Heart right ventricle (tissue), 16 donors: ENCODE measurements at regions not wholly inside any gene's neighbourhood (a gene's known extent, or its start where the extent isn't known, plus 50 kb on each side); places are given as distances from the start of the nearest gene placed in this dataset.
"Not testable (repeated sequence)": the region's sequence is repeated elsewhere in the genome, so short reads cannot be mapped to it uniquely, and the experiment has no call there.

ENCODE experiments used
- ATAC-seq, 8 donors: fragments of 200-7000 bp; cut with Tn5 transposase; one replicate each; pipeline ENCODE4 v1.9.1; 2020; ENCODE audit warnings: mild to moderate bottlenecking in 8 of 8, moderate library complexity in 8 of 8, moderate number of reproducible peaks in 1 of 8
- DNase-seq, 2 donors: peaks; one replicate each; pipeline ENCODE4 v3.0.0-alpha.2; 2020
- H3K27ac ChIP-seq, 10 donors: fragments of 200-600 bp; sonication (generic) in 2 of 10; one replicate each; pipeline versions ENCODE4 v1.5.0 to v1.8.0; 2020 to 2022; ENCODE audit warnings: mild to moderate bottlenecking in 3 of 10
- H3K27me3 ChIP-seq, 7 donors: fragments of 200-600 bp; one replicate each; pipeline ENCODE4 v1.8.0; 2021 to 2022; ENCODE audit warnings: mild to moderate bottlenecking in 2 of 7
- H3K36me3 ChIP-seq, 9 donors: fragments of 200-600 bp; sonication (generic) in 1 of 9; one replicate each; pipeline versions ENCODE4 v1.5.0 to v1.8.0; 2020 to 2022; ENCODE audit warnings: mild to moderate bottlenecking in 2 of 9
- H3K4me1 ChIP-seq, 9 donors: fragments of 200-600 bp; sonication (generic) in 1 of 9; one replicate each; pipeline versions ENCODE4 v1.5.0 to v1.8.0; 2020 to 2022; ENCODE audit warnings: mild to moderate bottlenecking in 4 of 9
- H3K4me3 ChIP-seq, 10 donors: fragments of 200-600 bp; sonication (generic) in 2 of 10; one replicate each; pipeline versions ENCODE4 v1.5.0 to v1.8.0; 2020 to 2022; ENCODE audit warnings: mild to moderate bottlenecking in 7 of 10, moderate library complexity in 2 of 10
- H3K9me3 ChIP-seq, 11 donors: fragments of 200-600 bp in 10 of 11; sonication (generic) in 2 of 11; one replicate each; pipeline versions ENCODE4 v1.5.0 to v1.8.0; 2013 to 2022; ENCODE audit warnings: mild to moderate bottlenecking in 2 of 11, control low read depth in 1 of 11, moderate library complexity in 1 of 11
- CTCF ChIP-seq, 9 donors: fragments of 200-600 bp; sonication (generic) in 2 of 9; IDR thresholded peaks; one replicate each; pipeline versions ENCODE4 v1.5.0 to v1.8.0; 2021 to 2022; ENCODE audit warnings: antibody characterized with exemption in 9 of 9, mild to moderate bottlenecking in 5 of 9, moderate library complexity in 1 of 9
- WGBS, 2 donors: extraction: QIAGEN DNeasy Blood & Tissue Kit; methylation state at CpG; one replicate each; pipeline ENCODE4 v1.1.7; 2013; ENCODE audit warnings: inconsistent platforms in 1 of 2; 5-methylcytosine and 5-hydroxymethylcytosine counted together
- intact Hi-C, 10 donors: fragments of 100-400 bp; cut with DNase I; formaldehyde crosslinking; loops; one replicate each; pipeline versions ENCODE4 v1.11.1 to v1.14.2; 2022
- donor health status: Arrhythmogenic right ventricular cardiomyopathy.
- donor health status: ischemic (EF 13 %, LVEDD 7.1; RV severe dilation, severe dysfunction).
- donor health status: healthy with polysubstance abuse.
- donor health status: DM: no; HTN: yes; CAD: no.
- donor health status: DM: no; HTN: no; CAD: no.
- donor health status: ischemic (EF 25% LVEDD 6.9; RV normal size, moderate dysfunction).
- donor health status: ischemic (EF 25% LVEDD 5.7; RV mildly dilated, moderate dysfunction).
- donor health status: healthy.
- donor health status: DM: yes; HTN: yes; CAD: no.
- donor health status: Ischemic cardiomyopathy.
- donor health status: ischemic (EF 35%, LVEDD 5.7; RV mildly dilated, moderate dysfunction).
- donor health status: nonischemic (EF 11% LVEDD 7.7; RV severe dilation, severe dysfunction).
- donor health status: DM: yes; HTN: yes; CAD: no.
- donor health status: PGD.
- donor health status: ischemic (EF 29% LVEDD 5.4; RV normal size, mild dysfunction).
- donor health status: nonischemic (EF 23%, LVEDD 6.1; RV moderate dilation, normal function).

DNA sequence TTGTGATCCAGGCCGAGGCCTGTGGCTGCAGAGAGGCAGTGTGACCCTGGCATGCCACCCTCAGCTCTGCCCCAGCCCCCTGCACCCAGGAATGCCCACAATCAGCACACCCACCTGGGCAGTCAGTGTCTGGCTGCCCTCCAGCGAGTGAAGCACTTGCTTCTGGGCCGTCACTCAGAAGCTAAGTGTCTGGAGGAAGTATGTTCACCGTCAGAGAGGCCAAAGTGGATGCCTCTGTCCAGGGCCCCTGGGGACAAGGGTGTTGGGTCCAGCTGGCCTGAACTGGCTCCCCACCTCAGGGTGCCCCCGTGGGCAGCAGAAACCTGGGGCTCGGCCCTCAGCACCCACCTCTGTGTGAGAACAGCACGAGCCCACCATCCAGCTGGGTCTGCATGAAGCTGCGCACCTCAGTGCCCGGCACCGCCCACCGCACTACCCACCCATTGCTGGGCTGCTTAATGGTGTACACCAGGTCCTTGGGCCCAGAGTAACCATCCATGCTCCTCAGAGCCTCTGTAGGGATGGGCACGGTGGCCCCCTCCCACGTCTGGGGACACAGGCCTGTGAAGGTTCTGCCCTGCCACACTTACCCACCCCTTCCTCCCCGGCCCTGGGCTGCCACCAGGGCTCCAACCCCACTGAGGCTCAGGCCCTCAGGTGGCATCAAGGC lies 124.3 kb upstream of the ZSCAN2 start:
- H3K4me3 ChIP-seq, intact Hi-C loops: not testable (repeated sequence)
- peak; percentile 55 to 91 (median 81) for ATAC-seq

DNA sequence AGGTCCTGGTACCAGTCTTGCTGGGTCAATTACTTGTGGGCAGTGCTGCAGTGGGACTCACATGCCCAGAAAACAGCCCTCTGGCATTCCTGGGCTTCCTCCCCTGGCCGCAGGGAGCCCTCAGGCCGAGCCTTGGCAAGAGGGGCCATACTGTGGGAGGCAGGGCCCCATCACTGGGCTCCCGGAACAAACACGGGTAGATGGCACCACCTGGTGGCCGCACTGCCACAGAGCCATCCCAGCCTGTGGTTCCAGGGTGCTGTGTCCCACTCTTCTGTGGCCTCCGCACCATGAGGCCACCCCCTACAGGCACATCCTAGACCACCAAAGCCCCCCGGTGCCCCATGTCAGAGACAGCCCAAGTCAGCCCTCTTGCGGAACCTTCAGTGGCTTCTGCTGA lies 123.3 kb upstream of the ZSCAN2 start:
- H3K9me3 ChIP-seq, H3K27ac ChIP-seq, H3K4me3 ChIP-seq, DNase-seq, H3K36me3 ChIP-seq, H3K4me1 ChIP-seq, intact Hi-C loops, H3K27me3 ChIP-seq: not testable (repeated sequence)
- ATAC-seq: peak; percentile 83 to 93 (median 90)
- WGBS, 2 donors: no CpG with 5 or more reads among the region's 8 CpGs

More for the DNA sequence above, 124.3 kb upstream of the ZSCAN2 start:
- H3K9me3 ChIP-seq, H3K36me3 ChIP-seq, H3K27ac ChIP-seq, H3K4me1 ChIP-seq, DNase-seq, H3K27me3 ChIP-seq: not testable (repeated sequence)
- no CpG with 5 or more reads among the region's 14 CpGs for WGBS, 2 donors

DNA sequence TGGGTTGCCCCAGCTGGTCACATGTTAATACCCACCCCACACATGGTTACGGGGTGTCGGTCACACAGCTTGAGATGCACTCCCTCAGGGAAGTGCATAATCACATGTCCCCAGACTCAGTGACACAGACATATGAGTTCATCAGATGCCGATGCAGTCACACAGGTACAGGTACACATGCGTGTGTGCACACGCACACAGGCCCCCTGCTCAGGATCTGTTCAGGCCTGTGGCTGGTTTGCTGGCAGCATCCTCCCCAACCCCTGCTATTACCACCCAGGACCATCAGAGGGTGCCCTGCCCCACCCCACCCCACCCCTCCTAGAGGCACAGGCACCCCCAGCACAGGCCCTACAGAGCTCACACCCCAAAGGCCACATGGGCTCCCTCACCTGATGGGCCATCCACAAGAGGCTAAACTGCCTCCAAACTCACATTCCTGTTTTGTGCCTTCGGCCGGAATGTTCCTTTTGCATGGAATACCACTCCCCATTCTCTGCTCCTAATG lies 120.6 kb upstream of the ZSCAN2 start:
- intact Hi-C loops, DNase-seq, H3K27me3 ChIP-seq, H3K4me1 ChIP-seq, H3K9me3 ChIP-seq, H3K27ac ChIP-seq, H3K4me3 ChIP-seq, H3K36me3 ChIP-seq: not testable (repeated sequence)
- peak in 2 of 8 donors; percentile 23 to 33 for ATAC-seq
- WGBS, 2 donors: no CpG with 5 or more reads among the region's 7 CpGs

- intact Hi-C loops, H3K4me1 ChIP-seq, ATAC-seq, DNase-seq, H3K36me3 ChIP-seq, H3K4me3 ChIP-seq, H3K27ac ChIP-seq, H3K27me3 ChIP-seq, H3K9me3 ChIP-seq: not testable (repeated sequence)
- WGBS, 2 donors: 100% methylated on average over 2 of the region's 9 CpGs; no CpG with 5 or more reads in 1 of the 2 donors
These were observed 117.0 kb upstream of the ZSCAN2 start for GRCh38 chr15:84483859-84484258.

GRCh38 chr15:84500165-84500889 lies 100.5 kb upstream of the ZSCAN2 start:
- TF ChIP-seq CTCF (IDR thresholded peaks at IDR 0.05): peak in 2 of 9 donors; percentile 7 to 19
- DNase-seq: peak; percentile 4 to 52
- H3K4me1 ChIP-seq, H3K36me3 ChIP-seq, ATAC-seq, H3K9me3 ChIP-seq, H3K27me3 ChIP-seq, intact Hi-C loops: not testable (repeated sequence)
- H3K4me3 ChIP-seq: peak overlapping the region in 9 of 10 donors; percentile 18 to 55 (median 49)
- WGBS, 2 donors: 0% methylated on average over 4 to 8 of the region's 60 CpGs
- H3K27ac ChIP-seq: peak overlapping the region in 7 of 10 donors; percentile 63 to 85 (median 74)

- intact Hi-C loops, H3K27ac ChIP-seq, H3K4me3 ChIP-seq, H3K36me3 ChIP-seq, H3K27me3 ChIP-seq, DNase-seq, H3K9me3 ChIP-seq, ATAC-seq, H3K4me1 ChIP-seq: not testable (repeated sequence)
- 96% methylated on average over 7 of the region's 17 CpGs; no CpG with 5 or more reads in 1 of the 2 donors for WGBS, 2 donors
These were observed 97.7 kb upstream of the ZSCAN2 start for GRCh38 chr15:84503101-84503500.

DNA sequence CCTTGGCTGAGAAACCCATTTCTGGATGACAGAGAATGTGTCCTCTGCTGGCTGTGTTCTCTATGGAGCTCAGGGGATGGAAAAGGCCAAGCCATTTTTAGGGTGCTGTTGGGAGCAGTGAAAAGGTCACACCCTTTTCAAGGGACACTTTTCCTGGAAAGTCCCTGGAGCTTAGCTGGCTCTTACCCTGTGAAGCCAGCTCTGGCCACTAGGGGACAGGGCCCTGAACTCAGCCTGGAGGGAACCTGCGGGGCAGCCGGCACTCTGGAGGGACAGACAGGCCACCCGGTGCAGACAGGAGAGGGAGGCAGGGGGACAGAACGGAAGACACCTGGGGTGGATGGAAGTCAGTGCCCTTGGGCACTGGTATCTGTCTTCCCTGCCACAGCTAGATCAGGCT lies 95.3 kb upstream of the ZSCAN2 start:
- H3K9me3 ChIP-seq, H3K4me3 ChIP-seq, ATAC-seq, H3K36me3 ChIP-seq, DNase-seq, intact Hi-C loops, H3K27ac ChIP-seq, H3K4me1 ChIP-seq, H3K27me3 ChIP-seq: not testable (repeated sequence)
- peak in 1 of 9 donors; percentile 6 for TF ChIP-seq CTCF (IDR thresholded peaks at IDR 0.05)
- WGBS, 2 donors: 81 to 100% methylated on average over 1 to 2 of the region's 4 CpGs

DNA sequence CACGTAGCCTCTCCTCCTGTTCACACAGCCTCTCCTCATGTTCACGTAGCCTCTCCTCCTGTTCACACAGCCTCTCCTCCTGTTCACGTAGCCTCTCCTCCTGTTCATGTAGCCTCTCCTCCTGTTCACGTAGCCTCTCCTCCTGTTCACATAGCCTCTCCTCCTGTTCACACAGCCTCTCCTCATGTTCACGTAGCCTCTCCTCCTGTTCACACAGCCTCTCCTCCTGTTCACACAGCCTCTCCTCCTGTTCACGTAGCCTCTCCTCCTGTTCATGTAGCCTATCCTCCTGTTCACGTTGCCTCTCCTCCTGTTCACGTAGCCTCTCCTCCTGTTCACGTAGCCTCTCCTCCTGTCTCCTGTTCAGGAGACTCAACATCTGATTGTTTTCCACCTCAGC lies 88.5 kb upstream of the ZSCAN2 start:
- DNase-seq, H3K27ac ChIP-seq, H3K9me3 ChIP-seq, H3K27me3 ChIP-seq, H3K4me1 ChIP-seq, intact Hi-C loops, H3K4me3 ChIP-seq, ATAC-seq, H3K36me3 ChIP-seq: not testable (repeated sequence)
- 97 to 100% methylated on average over 2 to 4 of the region's 9 CpGs for WGBS, 2 donors

- H3K4me3 ChIP-seq, intact Hi-C loops, H3K9me3 ChIP-seq, H3K4me1 ChIP-seq, ATAC-seq, H3K27me3 ChIP-seq, DNase-seq, H3K27ac ChIP-seq, H3K36me3 ChIP-seq: not testable (repeated sequence)
- WGBS, 2 donors: 96 to 100% methylated on average over 2 to 5 of the region's 6 CpGs
These were observed 84.0 kb upstream of the ZSCAN2 start for GRCh38 chr15:84516773-84517172.
